Neural crest cell (in vitro differentiated cells): ENCODE measurements at regions not wholly inside any gene's neighbourhood (a gene's known extent, or its start where the extent isn't known, plus 50 kb on each side); places are given as distances from the start of the nearest gene placed in this dataset.
"Not testable (repeated sequence)": the region's sequence is repeated elsewhere in the genome, so short reads cannot be mapped to it uniquely, and the experiment has no call there.

Experiments
- DNase-seq: peaks from one replicate; pipeline ENCODE4 v3.0.0; 2021; ENCODE audit warnings: low read depth, mixed read lengths, low spot score
- H3K27ac Mint-ChIP-seq: one replicate; pipeline ENCODE4 v1.8.0; 2021; ENCODE audit warnings: mild to moderate bottlenecking, mixed read lengths; ENCODE audit not compliant: unreplicated experiment
- H3K27me3 Mint-ChIP-seq: 2 replicates; pipeline ENCODE4 v1.8.0; 2021; ENCODE audit warnings: low read depth, mild to moderate bottlenecking, mixed read lengths
- H3K36me3 Mint-ChIP-seq: 2 replicates; pipeline ENCODE4 v1.8.0; 2021; ENCODE audit warnings: low read depth, mild to moderate bottlenecking, mixed read lengths
- H3K4me1 Mint-ChIP-seq: 2 replicates; pipeline ENCODE4 v1.8.0; 2021; ENCODE audit warnings: mixed read lengths
- H3K4me3 Mint-ChIP-seq: one replicate; pipeline ENCODE4 v1.8.0; 2021; ENCODE audit warnings: mild to moderate bottlenecking, mixed read lengths
- H3K9me3 Mint-ChIP-seq: 2 replicates; pipeline ENCODE4 v1.8.0; 2021; ENCODE audit warnings: mixed read lengths
- CTCF ChIP-seq: fragments of 200-600 bp; sonication (generic); conservative IDR thresholded peaks from 2 replicates; pipeline ENCODE4 v1.5.0; 2021; ENCODE audit warnings: antibody characterized with exemption, mild to moderate bottlenecking

- no peak overlapping the region for H3K27ac Mint-ChIP-seq
- H3K36me3 Mint-ChIP-seq = no peaks in the 10 kb centered on the region
- H3K9me3 Mint-ChIP-seq = no peaks in the 10 kb centered on the region
- TF ChIP-seq CTCF = no peak
- no peak overlapping the region for H3K4me3 Mint-ChIP-seq
- H3K27me3 Mint-ChIP-seq = peaks cover 8% of the 10 kb centered on the region
- DNase-seq = no peak
- H3K4me1 Mint-ChIP-seq = peaks cover 19% of the 10 kb centered on the region
Measured at GRCh38 chr1:101124405-101124804, 98.8 kb upstream of the DPH5 start.

- H3K27ac Mint-ChIP-seq = not testable (repeated sequence)
- peaks cover 19% of the 10 kb centered on the region for H3K4me1 Mint-ChIP-seq
Measured at GRCh38 chr1:101123904-101124303, 98.3 kb upstream of the DPH5 start.

DNA sequence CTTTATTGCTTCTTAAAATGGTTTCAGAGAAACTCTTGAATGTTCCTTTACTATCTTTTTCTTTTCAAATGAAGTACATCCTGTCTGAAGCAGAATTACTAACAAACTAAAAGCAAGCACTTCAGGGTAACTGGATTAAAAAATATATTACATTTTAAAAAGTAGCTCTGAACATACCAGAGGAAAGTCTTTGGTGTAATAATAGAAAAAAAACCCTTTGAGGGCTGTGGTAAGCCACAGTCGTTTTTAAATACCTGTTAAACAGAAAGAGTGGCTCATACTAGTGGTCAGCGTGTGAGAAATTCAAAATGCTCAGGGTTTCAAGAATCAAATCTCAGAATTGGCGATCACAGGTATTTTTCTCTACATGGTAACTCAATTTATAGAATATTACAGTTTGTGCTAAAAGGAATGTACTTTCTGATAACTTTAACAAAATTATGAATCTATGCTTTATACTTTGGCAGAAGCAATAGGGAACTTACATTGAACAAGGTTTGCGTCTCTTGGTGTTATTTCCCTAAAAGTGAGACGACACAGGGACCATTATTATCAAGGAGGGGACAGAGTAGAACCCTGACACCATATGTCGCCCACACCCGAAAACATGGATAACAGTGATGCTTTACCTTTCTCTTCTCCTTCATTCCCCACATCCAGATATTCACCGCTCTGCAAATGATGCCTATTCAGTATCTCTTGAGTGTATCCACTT, 97.0 kb upstream of the DPH5 start:
- Mint-ChIP-seq H3K36me3 (no peaks in the 10 kb centered on the region), H3K27ac (no peak overlapping the region), H3K27me3 (peaks cover 8% of the 10 kb centered on the region), H3K4me3 (no peak overlapping the region), H3K4me1 (peaks cover 11% of the 10 kb centered on the region), H3K9me3 (no peaks in the 10 kb centered on the region)
- no peak for DNase-seq
- no peak for TF ChIP-seq CTCF

More at GRCh38 chr1:101123904-101124303, 98.3 kb upstream of the DPH5 start:
- DNase-seq, H3K9me3 Mint-ChIP-seq, H3K4me3 Mint-ChIP-seq, H3K36me3 Mint-ChIP-seq, H3K27me3 Mint-ChIP-seq: not testable (repeated sequence)

GRCh38 chr1:101121975-101122374, 96.4 kb upstream of the DPH5 start:
- no peak for DNase-seq
- TF ChIP-seq CTCF = no peak
- Mint-ChIP-seq H3K4me3 (no peak overlapping the region), H3K9me3 (no peaks in the 10 kb centered on the region), H3K36me3 (no peaks in the 10 kb centered on the region), H3K27ac (no peak overlapping the region), H3K4me1 (peaks cover 11% of the 10 kb centered on the region), H3K27me3 (peaks cover 8% of the 10 kb centered on the region)

GRCh38 chr1:101121504-101121903, 95.9 kb upstream of the DPH5 start:
- no peaks in the 10 kb centered on the region for H3K36me3 Mint-ChIP-seq
- peaks cover 11% of the 10 kb centered on the region for H3K4me1 Mint-ChIP-seq
- no peak overlapping the region for H3K4me3 Mint-ChIP-seq
- DNase-seq = no peak
- peaks cover 8% of the 10 kb centered on the region for H3K27me3 Mint-ChIP-seq
- H3K27ac Mint-ChIP-seq = no peak overlapping the region
- TF ChIP-seq CTCF = no peak
- H3K9me3 Mint-ChIP-seq = no peaks in the 10 kb centered on the region

DNA sequence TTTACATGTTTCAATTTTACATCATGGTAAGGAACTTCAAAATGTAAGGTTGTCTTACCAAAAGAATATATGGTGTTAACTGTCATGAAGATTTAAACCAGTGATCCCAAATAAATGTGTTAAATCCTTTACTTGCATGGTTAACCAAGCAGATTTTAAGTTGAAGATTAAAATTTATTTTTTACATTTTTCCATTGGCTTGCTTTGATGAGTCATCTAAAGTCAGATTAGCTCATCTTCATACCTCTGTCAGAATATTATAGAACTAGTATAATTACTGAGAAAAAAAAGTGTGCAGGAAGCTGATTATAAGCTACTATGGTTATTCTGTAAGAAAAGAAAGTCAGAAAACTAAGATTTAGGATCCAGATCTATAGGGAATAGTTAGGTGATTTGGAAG, 95.3 kb upstream of the DPH5 start:
- Mint-ChIP-seq H3K36me3 (no peaks in the 10 kb centered on the region), H3K4me1 (peaks cover 11% of the 10 kb centered on the region), H3K27ac (no peak overlapping the region), H3K27me3 (peaks cover 8% of the 10 kb centered on the region), H3K4me3 (no peak overlapping the region), H3K9me3 (no peaks in the 10 kb centered on the region)
- DNase-seq = no peak
- TF ChIP-seq CTCF = no peak
